Keratinocyte (primary cell): ENCODE measurements at regions not wholly inside any gene's neighbourhood (a gene's known extent, or its start where the extent isn't known, plus 50 kb on each side); places are given as distances from the start of the nearest gene placed in this dataset.

Experiments
- DNase-seq: peaks from one replicate; pipeline ENCODE4 v3.0.0-alpha.2; 2011; ENCODE audit warnings: low read depth, missing footprints, low spot score
- FAIRE-seq: peaks from 2 replicates; lab custom pipeline; 2011; peaks lifted over from hg19 to GRCh38; lab: Jason Lieb, UNC
- H2AFZ ChIP-seq: 2 replicates; pipeline ENCODE4 v1.6.0; 2012; ENCODE audit warnings: low read length, control low read depth, inconsistent platforms; ENCODE audit not compliant: control insufficient read depth
- H3K27ac ChIP-seq: 2 replicates; pipeline ENCODE4 v1.5.1; 2011; ENCODE audit warnings: low read length; ENCODE audit not compliant: control insufficient read depth, insufficient read depth
- H3K27me3 ChIP-seq: 3 replicates; pipeline ENCODE4 v1.6.0; 2011; ENCODE audit warnings: low read length; ENCODE audit not compliant: control insufficient read depth, insufficient read depth; ENCODE audit errors: extremely low read depth
- H3K36me3 ChIP-seq, 2 experiments: 2 replicates in 1 of 2; 3 replicates in 1 of 2; pipeline ENCODE4 v1.5.1; 2011; ENCODE audit warnings: low read length in 2 of 2, mild to moderate bottlenecking in 1 of 2; ENCODE audit not compliant: control insufficient read depth in 2 of 2, insufficient read depth in 2 of 2; ENCODE audit errors: extremely low read depth in 1 of 2
- H3K4me1 ChIP-seq: 3 replicates; pipeline ENCODE4 v1.5.1; 2011; ENCODE audit warnings: low read length; ENCODE audit not compliant: control insufficient read depth, insufficient read depth; ENCODE audit errors: extremely low read depth
- H3K4me2 ChIP-seq: 3 replicates; pipeline ENCODE4 v1.6.0; 2011; ENCODE audit warnings: low read depth, low read length; ENCODE audit not compliant: control insufficient read depth, insufficient read depth; ENCODE audit errors: extremely low read depth
- H3K4me3 ChIP-seq, 3 experiments: fragments of 200-600 bp in 1 of 3; sonication (generic) in 1 of 3; 2 replicates in 2 of 3; 3 replicates in 1 of 3; pipeline ENCODE4 v1.5.1; 2011 to 2016; ENCODE audit warnings: low read length in 3 of 3, mild to moderate bottlenecking in 3 of 3, control low read depth in 2 of 3, inconsistent platforms in 1 of 3, low read depth in 1 of 3, mixed read lengths in 1 of 3, mixed run types in 1 of 3, moderate library complexity in 1 of 3; ENCODE audit not compliant: control insufficient read depth in 2 of 3, insufficient read depth in 2 of 3; ENCODE audit errors: extremely low read depth in 1 of 3
- H3K79me2 ChIP-seq: 2 replicates; pipeline ENCODE4 v1.6.0; 2012; ENCODE audit warnings: low read length; ENCODE audit not compliant: control insufficient read depth, insufficient read depth
- H3K9ac ChIP-seq: 3 replicates; pipeline ENCODE4 v1.6.0; 2011; ENCODE audit warnings: low read length; ENCODE audit not compliant: control insufficient read depth, insufficient read depth; ENCODE audit errors: extremely low read depth
- H3K9me1 ChIP-seq: 3 replicates; pipeline ENCODE4 v1.6.0; 2011; ENCODE audit warnings: low read length; ENCODE audit not compliant: control insufficient read depth, insufficient read depth; ENCODE audit errors: extremely low read depth
- H3K9me3 ChIP-seq: 2 replicates; pipeline ENCODE4 v1.5.1; 2012; ENCODE audit warnings: low read depth, low read length; ENCODE audit not compliant: control insufficient read depth
- H4K20me1 ChIP-seq: 3 replicates; pipeline ENCODE4 v1.6.0; 2011; ENCODE audit warnings: low read length; ENCODE audit not compliant: control insufficient read depth, insufficient read depth; ENCODE audit errors: extremely low read depth
- CTCF ChIP-seq, 3 experiments: IDR thresholded peaks in 1 of 3; conservative IDR thresholded peaks in 1 of 3; optimal IDR thresholded peaks in 1 of 3; 2 replicates in 2 of 3; 3 replicates in 1 of 3; pipeline versions ENCODE3 to v1.5.1; 2011; ENCODE audit warnings: low read length in 3 of 3, mild to moderate bottlenecking in 3 of 3, moderate library complexity in 2 of 3, control low read depth in 1 of 3, inconsistent platforms in 1 of 3; ENCODE audit not compliant: insufficient read depth in 2 of 3; ENCODE audit errors: extremely low read depth in 1 of 3
- EZH2 ChIP-seq: IDR thresholded peaks from one replicate; pipeline ENCODE4 v1.6.1; 2012; ENCODE audit warnings: inconsistent platforms, mild to moderate bottlenecking, low read length, moderate library complexity
- dilution Hi-C: fragments of 300-500 bp; cut with MboI; formaldehyde crosslinking; loops from one replicate; pipeline ENCODE4 v1.7.0; 2020; ENCODE audit warnings: low sequenced_read_pairs; ENCODE audit not compliant: extremely low pct_ligation_motif_present

GRCh38 chr1:226475142-226475511 lies 67.2 kb upstream of the PARP1 start:
- H2AFZ ChIP-seq: no peak overlapping the region
- H3K9me3 ChIP-seq: no peaks in the 10 kb centered on the region
- H3K79me2 ChIP-seq: no peaks in the 10 kb centered on the region
- no peak overlapping the region for H3K4me2 ChIP-seq
- no peak overlapping the region for H3K27ac ChIP-seq
- dilution Hi-C loops: no loop called here
- H3K4me3 ChIP-seq: no peak overlapping the region
- H3K9ac ChIP-seq: no peak overlapping the region
- no peaks in the 10 kb centered on the region for H3K36me3 ChIP-seq
- DNase-seq: no peak
- no peaks in the 10 kb centered on the region for H3K4me1 ChIP-seq
- FAIRE-seq: no peak
- TF ChIP-seq CTCF (optimal IDR thresholded peaks at IDR 0.05 in 1 of 3, IDR thresholded peaks at IDR 0.05 in 1 of 3, conservative IDR thresholded peaks at IDR 0.05 in 1 of 3; ENCODE audit: extremely low read depth in 1 of 3, insufficient read depth in 2 of 3, low read length in 3 of 3): no peak
- no peak for TF ChIP-seq EZH2
- peaks cover 3% of the 10 kb centered on the region for H3K27me3 ChIP-seq
- H4K20me1 ChIP-seq: no peaks in the 10 kb centered on the region
- no peaks in the 10 kb centered on the region for H3K9me1 ChIP-seq

- no peaks in the 10 kb centered on the region for H3K36me3 ChIP-seq
- H3K4me3 ChIP-seq: no peak overlapping the region
- DNase-seq: no peak
- no peak overlapping the region for H2AFZ ChIP-seq
- no peaks in the 10 kb centered on the region for H4K20me1 ChIP-seq
- TF ChIP-seq CTCF (optimal IDR thresholded peaks at IDR 0.05 in 1 of 3, IDR thresholded peaks at IDR 0.05 in 1 of 3, conservative IDR thresholded peaks at IDR 0.05 in 1 of 3; ENCODE audit: extremely low read depth in 1 of 3, insufficient read depth in 2 of 3, low read length in 3 of 3): no peak
- TF ChIP-seq EZH2: no peak
- H3K27me3 ChIP-seq: peaks cover 5% of the 10 kb centered on the region
- no peak for FAIRE-seq
- dilution Hi-C loops: no loop called here
- H3K79me2 ChIP-seq: no peaks in the 10 kb centered on the region
- H3K27ac ChIP-seq: no peak overlapping the region
- H3K9ac ChIP-seq: no peak overlapping the region
- H3K9me3 ChIP-seq: no peaks in the 10 kb centered on the region
- H3K4me2 ChIP-seq: no peak overlapping the region
- no peaks in the 10 kb centered on the region for H3K4me1 ChIP-seq
- no peaks in the 10 kb centered on the region for H3K9me1 ChIP-seq
Observed at GRCh38 chr1:226476066-226476465, 68.2 kb upstream of the PARP1 start.
